ENCODE measurements at regions not wholly inside any gene's neighbourhood (a gene's known extent, or its start where the extent isn't known, plus 50 kb on each side); places are given as distances from the start of the nearest gene placed in this dataset.
A peak's percentile ranks its signal among the peaks of the same experiment; 100 is the strongest.

GRCh38 chr15:62616746-62617145 is 425.8 kb upstream of the TPM1 start:
- no peak for TF ChIP-seq CTCF (conservative IDR thresholded peaks at IDR 0.05; ENCODE audit: control insufficient read depth, insufficient read depth, low read depth, low read length)
- no peak overlapping the region for H3K4me3 ChIP-seq (ENCODE audit: control insufficient read depth, low read depth, low read length)
- no peak for DNase-seq (ENCODE audit: low read depth)

- peak; percentile 24 for DNase-seq (ENCODE audit: low read depth)
- H3K4me3 ChIP-seq (ENCODE audit: control insufficient read depth, low read depth, low read length): no peak overlapping the region
- no peak for TF ChIP-seq CTCF (conservative IDR thresholded peaks at IDR 0.05; ENCODE audit: control insufficient read depth, insufficient read depth, low read depth, low read length)
Measured at GRCh38 chr15:62617741-62618140, 424.8 kb upstream of the TPM1 start.

GRCh38 chr15:62618432-62618831 is 424.1 kb upstream of the TPM1 start:
- DNase-seq (ENCODE audit: low read depth): peak; percentile 89
- H3K4me3 ChIP-seq (ENCODE audit: control insufficient read depth, low read depth, low read length): no peak overlapping the region
- peak; percentile 64 for TF ChIP-seq CTCF (conservative IDR thresholded peaks at IDR 0.05; ENCODE audit: control insufficient read depth, insufficient read depth, low read depth, low read length)

GRCh38 chr15:62618846-62619504 is 423.6 kb upstream of the TPM1 start:
- H3K4me3 ChIP-seq (ENCODE audit: control insufficient read depth, low read depth, low read length): no peak overlapping the region
- no peak for TF ChIP-seq CTCF (conservative IDR thresholded peaks at IDR 0.05; ENCODE audit: control insufficient read depth, insufficient read depth, low read depth, low read length)
- DNase-seq (ENCODE audit: low read depth): peak; percentile 22

GRCh38 chr15:62619526-62619925 is 423.0 kb upstream of the TPM1 start:
- TF ChIP-seq CTCF (conservative IDR thresholded peaks at IDR 0.05; ENCODE audit: control insufficient read depth, insufficient read depth, low read depth, low read length): no peak
- H3K4me3 ChIP-seq (ENCODE audit: control insufficient read depth, low read depth, low read length): no peak overlapping the region
- no peak for DNase-seq (ENCODE audit: low read depth)

- H3K4me3 ChIP-seq (ENCODE audit: control insufficient read depth, low read depth, low read length): no peak overlapping the region
- no peak for DNase-seq (ENCODE audit: low read depth)
- no peak for TF ChIP-seq CTCF (conservative IDR thresholded peaks at IDR 0.05; ENCODE audit: control insufficient read depth, insufficient read depth, low read depth, low read length)
Measured at GRCh38 chr15:62622775-62623174, 419.8 kb upstream of the TPM1 start.
